Naive B cell (primary cell): ENCODE measurements at regions not wholly inside any gene's neighbourhood (a gene's known extent, or its start where the extent isn't known, plus 50 kb on each side); places are given as distances from the start of the nearest gene placed in this dataset.
"Not testable (repeated sequence)": the region's sequence is repeated elsewhere in the genome, so short reads cannot be mapped to it uniquely, and the experiment has no call there.

Experiments used
- ATAC-seq, 2 donors: fragments of 150-1000 bp; cut with Tn5 transposase; 2 replicates each; pipeline ENCODE4 v1.10.0; 2021; ENCODE audit warnings: low read depth in 2 of 2, mild to moderate bottlenecking in 2 of 2, moderate library complexity in 2 of 2
- DNase-seq: peaks from one replicate; pipeline ENCODE4 v3.0.0; 2022
- H3K27ac Mint-ChIP-seq, 6 donors: one replicate each; pipeline ENCODE4 v1.8.0; 2020 to 2022; ENCODE audit warnings: mild to moderate bottlenecking in 6 of 6, mixed read lengths in 6 of 6, moderate library complexity in 5 of 6, inconsistent platforms in 2 of 6
- H3K27me3 Mint-ChIP-seq, 3 donors: one replicate each; pipeline ENCODE4 v1.8.0; 2021 to 2022; ENCODE audit warnings: mixed read lengths in 3 of 3, mild to moderate bottlenecking in 1 of 3
- H3K36me3 Mint-ChIP-seq, 2 donors: one replicate each; pipeline ENCODE4 v1.8.0; 2020 to 2022; ENCODE audit warnings: mixed read lengths in 2 of 2, inconsistent platforms in 1 of 2, mild to moderate bottlenecking in 1 of 2
- H3K4me1 Mint-ChIP-seq, 3 donors: one replicate each; pipeline ENCODE4 v1.8.0; 2020 to 2022; ENCODE audit warnings: mixed read lengths in 3 of 3, inconsistent platforms in 1 of 3, mild to moderate bottlenecking in 1 of 3, moderate library complexity in 1 of 3
- H3K4me3 Mint-ChIP-seq, 8 donors: one replicate each; pipeline ENCODE4 v1.8.0; 2020 to 2022; ENCODE audit warnings: mild to moderate bottlenecking in 8 of 8, mixed read lengths in 8 of 8, moderate library complexity in 8 of 8, inconsistent platforms in 2 of 8
- H3K9me3 Mint-ChIP-seq, 7 donors: one replicate each; pipeline ENCODE4 v1.8.0; 2020 to 2022; ENCODE audit warnings: mixed read lengths in 7 of 7, mild to moderate bottlenecking in 5 of 7, inconsistent platforms in 2 of 7, moderate library complexity in 1 of 7

DNA sequence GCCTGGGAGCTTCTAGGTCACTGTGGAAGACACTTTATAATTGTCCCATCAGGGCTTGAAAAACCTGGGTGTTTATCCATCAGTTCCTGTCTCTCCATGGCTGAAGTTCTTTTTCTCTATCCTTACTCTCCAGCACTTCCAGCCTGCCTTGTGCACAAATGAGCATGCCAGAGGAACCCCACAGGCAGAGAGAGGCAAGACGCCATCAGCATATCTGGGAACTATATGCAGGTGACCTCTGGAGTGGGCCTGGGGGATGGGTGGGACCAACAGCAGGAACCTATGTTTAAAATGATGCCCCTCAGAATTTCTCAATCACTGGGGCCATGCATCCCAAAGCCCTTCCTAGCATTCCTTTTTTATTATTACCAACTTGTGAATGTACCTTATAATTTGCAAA lies 156.2 kb upstream of the PARD3B start:
- Mint-ChIP-seq H3K4me1 (no peaks in the 10 kb centered on the region), H3K27ac (no peak overlapping the region), H3K36me3 (no peaks in the 10 kb centered on the region), H3K27me3 (peaks cover 0 to 1% (median 0%) of the 10 kb centered on the region in 3 donors), H3K9me3 (peaks cover 0 to 15% (median 7%) of the 10 kb centered on the region in 7 donors), H3K4me3 (no peak overlapping the region)
- DNase-seq (no peak), ATAC-seq (no peak)

DNA sequence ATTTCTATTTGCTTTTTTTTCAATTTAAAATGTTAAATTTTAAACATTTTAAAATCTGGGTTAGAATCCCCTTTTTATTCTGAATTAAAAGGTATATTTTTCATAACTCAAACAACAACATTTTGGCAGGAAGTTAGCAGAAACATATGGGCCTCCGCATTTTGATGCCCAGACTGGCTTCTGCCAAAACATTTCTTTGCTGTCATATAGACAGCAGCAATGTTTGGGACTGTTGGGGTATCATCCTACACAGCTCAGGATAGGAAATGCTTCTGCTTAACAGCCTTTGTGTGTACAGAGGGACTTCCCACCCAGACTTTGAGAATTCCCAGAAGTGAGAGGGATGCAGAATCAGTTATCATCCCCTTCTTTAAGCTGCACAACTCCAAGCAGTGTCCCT lies 155.4 kb upstream of the PARD3B start:
- H3K27me3 Mint-ChIP-seq, result peaks cover 0 to 7% (median 0%) of the 10 kb centered on the region in 3 donors
- no peaks in the 10 kb centered on the region for H3K4me1 Mint-ChIP-seq
- ATAC-seq, result no peak

GRCh38 chr2:204395539-204395938 lies 149.7 kb upstream of the PARD3B start:
- peaks cover 0 to 7% (median 0%) of the 10 kb centered on the region in 3 donors for H3K27me3 Mint-ChIP-seq
- H3K9me3 Mint-ChIP-seq, result peaks cover 2 to 25% (median 4%) of the 10 kb centered on the region in 7 donors
- no peak overlapping the region for H3K4me3 Mint-ChIP-seq
- H3K36me3 Mint-ChIP-seq, result no peaks in the 10 kb centered on the region
- ATAC-seq (no peak), DNase-seq (no peak)
- no peak overlapping the region for H3K27ac Mint-ChIP-seq
- no peaks in the 10 kb centered on the region for H3K4me1 Mint-ChIP-seq

More for the DNA sequence above, 155.4 kb upstream of the PARD3B start:
- no peak for DNase-seq
- no peaks in the 10 kb centered on the region for H3K36me3 Mint-ChIP-seq
- H3K4me3 Mint-ChIP-seq, result no peak overlapping the region
- peaks cover 0 to 20% (median 6%) of the 10 kb centered on the region in 7 donors for H3K9me3 Mint-ChIP-seq
- H3K27ac Mint-ChIP-seq, result no peak overlapping the region

DNA sequence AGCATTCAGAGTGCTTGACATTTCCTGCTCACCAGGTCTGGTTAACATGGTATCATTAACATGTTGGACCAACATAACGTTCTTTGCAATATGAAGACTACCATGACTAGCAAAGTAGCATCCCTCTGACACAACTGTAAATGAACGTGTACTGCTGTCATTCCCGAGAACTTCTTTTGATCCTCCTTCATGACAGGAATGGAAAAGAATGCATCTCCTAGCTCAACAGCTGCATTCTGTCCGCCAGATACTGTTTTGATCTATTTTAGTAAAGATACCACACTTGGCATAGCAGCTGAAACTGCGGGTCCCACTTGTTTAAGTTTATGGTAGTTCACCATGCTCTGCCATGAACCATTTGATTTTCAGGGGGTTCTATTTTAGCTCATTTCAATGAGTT lies 144.2 kb upstream of the PARD3B start:
- Mint-ChIP-seq H3K4me3 (no peak overlapping the region), H3K36me3 (no peaks in the 10 kb centered on the region), H3K9me3 (peaks cover 0 to 4% (median 2%) of the 10 kb centered on the region in 7 donors), H3K27ac (no peak overlapping the region), H3K4me1 (no peaks in the 10 kb centered on the region), H3K27me3 (no peaks in the 10 kb centered on the region)
- no peak for ATAC-seq
- DNase-seq, result no peak

- no peaks in the 10 kb centered on the region for H3K4me1 Mint-ChIP-seq
- H3K27ac Mint-ChIP-seq, result no peak overlapping the region
- no peak for ATAC-seq
- H3K9me3 Mint-ChIP-seq, result peaks cover 5 to 14% (median 9%) of the 10 kb centered on the region in 7 donors
- no peak for DNase-seq
- no peak overlapping the region for H3K4me3 Mint-ChIP-seq
- peaks cover 3 to 5% of the 10 kb centered on the region in 2 donors for H3K36me3 Mint-ChIP-seq
- H3K27me3 Mint-ChIP-seq, result no peaks in the 10 kb centered on the region
Observed at GRCh38 chr2:204407204-204408014, 137.9 kb upstream of the PARD3B start.

- ATAC-seq, H3K4me3 Mint-ChIP-seq, DNase-seq, H3K27me3 Mint-ChIP-seq, H3K4me1 Mint-ChIP-seq, H3K27ac Mint-ChIP-seq: not testable (repeated sequence)
- peaks cover 5 to 10% of the 10 kb centered on the region in 2 donors for H3K36me3 Mint-ChIP-seq
- peaks cover 6 to 26% (median 20%) of the 10 kb centered on the region in 7 donors for H3K9me3 Mint-ChIP-seq
Observed at GRCh38 chr2:204412782-204413181, 132.5 kb upstream of the PARD3B start.

DNA sequence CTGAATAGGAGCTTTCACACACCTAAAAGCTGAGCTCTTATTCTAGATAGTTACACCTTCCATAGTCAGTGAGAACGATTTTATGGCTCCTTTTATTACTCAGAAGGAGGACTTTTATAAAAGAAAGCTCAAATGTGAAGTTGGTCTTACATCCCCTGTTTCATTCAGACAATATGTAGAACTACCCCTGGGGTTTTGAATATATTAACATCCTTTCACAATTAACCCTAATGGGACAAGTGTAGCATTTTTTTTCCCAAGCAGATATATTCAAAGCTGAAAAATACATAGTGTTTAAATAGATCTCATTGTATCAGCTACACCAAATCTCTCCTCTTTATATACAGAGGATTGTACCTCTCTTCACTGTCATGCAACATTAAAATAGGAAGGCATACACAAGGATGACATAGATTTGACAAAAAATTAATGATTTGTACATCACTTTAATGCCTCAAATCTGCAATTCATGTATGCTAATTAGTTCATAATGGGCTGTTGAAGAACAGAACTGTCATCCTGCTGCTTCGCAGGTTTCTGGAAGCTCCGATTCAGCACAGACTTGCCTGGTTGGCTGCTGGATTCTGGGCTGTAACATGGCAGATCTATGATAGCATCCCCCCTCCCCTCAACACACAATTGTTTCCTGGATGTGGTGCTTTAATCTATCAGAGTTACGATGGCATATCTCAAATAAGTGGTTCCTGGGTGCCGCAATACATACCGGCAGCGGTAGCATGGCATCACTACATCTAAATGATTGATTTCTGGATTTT lies 129.7 kb upstream of the PARD3B start:
- no peaks in the 10 kb centered on the region for H3K4me1 Mint-ChIP-seq
- H3K4me3 Mint-ChIP-seq, result no peak overlapping the region
- ATAC-seq (no peak), DNase-seq (no peak)
- H3K27me3 Mint-ChIP-seq, result no peaks in the 10 kb centered on the region
- H3K27ac Mint-ChIP-seq, result no peak overlapping the region
- H3K36me3 Mint-ChIP-seq, result peaks cover 5 to 10% of the 10 kb centered on the region in 2 donors
- H3K9me3 Mint-ChIP-seq, result peaks cover 6 to 33% (median 16%) of the 10 kb centered on the region in 7 donors

DNA sequence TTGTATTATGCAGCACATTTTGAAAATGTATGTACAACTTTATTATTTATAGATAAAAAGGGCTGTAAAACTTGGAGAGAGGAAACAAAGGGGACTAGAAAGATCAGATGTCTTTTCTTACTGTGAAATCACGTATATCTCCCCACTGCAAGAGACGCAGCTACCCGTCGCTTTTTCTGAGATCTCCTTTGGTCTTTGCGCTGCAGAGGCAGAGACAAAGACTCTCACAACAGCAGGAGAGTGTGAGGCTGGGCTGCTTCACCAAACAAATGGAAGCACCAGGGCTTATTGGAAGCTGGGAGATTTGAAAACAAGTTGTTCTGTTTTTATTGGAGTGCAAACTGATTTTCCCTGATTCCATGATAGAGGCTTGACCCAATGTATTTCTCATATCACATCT lies 129.0 kb upstream of the PARD3B start:
- peaks cover 6 to 31% (median 14%) of the 10 kb centered on the region in 7 donors for H3K9me3 Mint-ChIP-seq
- no peak for ATAC-seq
- H3K36me3 Mint-ChIP-seq, result peaks cover 5 to 10% of the 10 kb centered on the region in 2 donors
- no peaks in the 10 kb centered on the region for H3K27me3 Mint-ChIP-seq
- H3K4me3 Mint-ChIP-seq, result no peak overlapping the region
- no peak for DNase-seq
- no peaks in the 10 kb centered on the region for H3K4me1 Mint-ChIP-seq
- no peak overlapping the region for H3K27ac Mint-ChIP-seq

DNA sequence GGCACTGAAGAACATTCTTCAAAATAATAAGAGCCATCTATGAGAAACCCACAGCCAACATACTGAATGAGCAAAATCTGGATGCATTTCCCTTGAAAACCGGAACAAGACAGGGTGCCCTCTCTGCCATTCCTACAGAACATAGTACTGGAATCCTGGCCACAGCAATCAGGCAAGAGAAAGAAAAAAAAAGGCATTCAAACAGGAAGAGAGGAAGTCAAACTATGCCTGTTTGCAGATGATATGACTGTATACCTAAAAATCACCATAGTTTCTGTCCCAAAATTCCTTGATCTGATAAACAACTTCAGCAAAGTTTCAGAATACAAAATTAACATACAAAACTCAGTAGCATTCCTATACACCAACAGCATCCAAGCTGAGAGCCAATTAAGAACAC lies 119.5 kb upstream of the PARD3B start:
- H3K27ac Mint-ChIP-seq, result no peak overlapping the region
- no peak overlapping the region for H3K4me3 Mint-ChIP-seq
- no peaks in the 10 kb centered on the region for H3K27me3 Mint-ChIP-seq
- ATAC-seq (no peak), DNase-seq (no peak)
- H3K9me3 Mint-ChIP-seq, result peaks cover 2 to 37% (median 10%) of the 10 kb centered on the region in 7 donors
- no peaks in the 10 kb centered on the region for H3K4me1 Mint-ChIP-seq
- no peaks in the 10 kb centered on the region for H3K36me3 Mint-ChIP-seq

DNA sequence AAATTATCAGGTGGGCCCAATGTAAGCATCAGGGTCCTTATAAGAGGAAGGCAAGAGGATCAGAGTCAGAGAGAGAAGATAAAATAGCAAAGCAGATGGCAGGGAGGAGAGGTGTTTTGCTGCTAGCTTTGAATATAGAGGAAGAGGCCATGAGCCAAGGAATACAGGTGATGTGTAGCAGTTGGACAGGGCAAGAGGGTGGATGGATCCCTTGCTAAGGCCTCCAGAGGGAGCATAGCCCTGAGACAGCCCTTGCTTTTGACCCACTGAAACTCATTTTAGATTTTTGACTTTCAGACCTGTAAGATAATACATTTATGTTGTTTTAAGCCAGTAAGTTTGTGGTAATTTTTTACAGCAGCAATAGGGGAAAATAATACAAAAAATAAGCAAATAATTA lies 116.6 kb upstream of the PARD3B start:
- Mint-ChIP-seq H3K36me3 (no peaks in the 10 kb centered on the region), H3K27me3 (no peaks in the 10 kb centered on the region), H3K4me1 (no peaks in the 10 kb centered on the region), H3K9me3 (peaks cover 11 to 33% (median 14%) of the 10 kb centered on the region in 7 donors), H3K4me3 (no peak overlapping the region), H3K27ac (no peak overlapping the region)
- ATAC-seq (no peak), DNase-seq (no peak)

- H3K4me3 Mint-ChIP-seq, result no peak overlapping the region
Observed at GRCh38 chr2:204431529-204431928, 113.7 kb upstream of the PARD3B start.

DNA sequence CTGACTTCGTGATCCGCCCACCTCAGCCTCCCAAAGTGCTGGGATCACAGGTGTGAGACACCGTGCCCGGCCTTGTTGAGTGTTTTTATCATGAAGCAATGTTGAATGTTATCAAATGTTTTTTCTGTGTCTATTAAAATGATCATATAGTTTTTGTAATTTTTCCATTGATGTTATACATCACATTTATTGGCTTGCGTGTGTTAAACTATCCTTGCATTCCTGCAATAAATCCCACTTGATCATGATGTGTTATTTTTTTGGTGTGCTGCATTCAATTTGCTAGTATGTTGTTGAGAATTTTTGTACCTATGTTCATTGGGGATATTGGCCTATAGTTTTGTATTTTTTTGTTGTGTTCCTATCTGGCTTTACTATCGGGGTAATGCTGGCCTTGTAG lies 113.1 kb upstream of the PARD3B start:
- Mint-ChIP-seq H3K4me1 (no peaks in the 10 kb centered on the region), H3K36me3 (no peaks in the 10 kb centered on the region), H3K9me3 (peaks cover 8 to 23% (median 13%) of the 10 kb centered on the region in 7 donors), H3K27ac (no peak overlapping the region), H3K4me3 (no peak overlapping the region), H3K27me3 (no peaks in the 10 kb centered on the region)
- DNase-seq (no peak), ATAC-seq (no peak)

More at GRCh38 chr2:204431529-204431928, 113.7 kb upstream of the PARD3B start:
- DNase-seq (no peak), ATAC-seq (no peak)
- Mint-ChIP-seq H3K36me3 (no peaks in the 10 kb centered on the region), H3K27me3 (no peaks in the 10 kb centered on the region), H3K27ac (no peak overlapping the region), H3K9me3 (peaks cover 8 to 23% (median 14%) of the 10 kb centered on the region in 7 donors), H3K4me1 (no peaks in the 10 kb centered on the region)

DNA sequence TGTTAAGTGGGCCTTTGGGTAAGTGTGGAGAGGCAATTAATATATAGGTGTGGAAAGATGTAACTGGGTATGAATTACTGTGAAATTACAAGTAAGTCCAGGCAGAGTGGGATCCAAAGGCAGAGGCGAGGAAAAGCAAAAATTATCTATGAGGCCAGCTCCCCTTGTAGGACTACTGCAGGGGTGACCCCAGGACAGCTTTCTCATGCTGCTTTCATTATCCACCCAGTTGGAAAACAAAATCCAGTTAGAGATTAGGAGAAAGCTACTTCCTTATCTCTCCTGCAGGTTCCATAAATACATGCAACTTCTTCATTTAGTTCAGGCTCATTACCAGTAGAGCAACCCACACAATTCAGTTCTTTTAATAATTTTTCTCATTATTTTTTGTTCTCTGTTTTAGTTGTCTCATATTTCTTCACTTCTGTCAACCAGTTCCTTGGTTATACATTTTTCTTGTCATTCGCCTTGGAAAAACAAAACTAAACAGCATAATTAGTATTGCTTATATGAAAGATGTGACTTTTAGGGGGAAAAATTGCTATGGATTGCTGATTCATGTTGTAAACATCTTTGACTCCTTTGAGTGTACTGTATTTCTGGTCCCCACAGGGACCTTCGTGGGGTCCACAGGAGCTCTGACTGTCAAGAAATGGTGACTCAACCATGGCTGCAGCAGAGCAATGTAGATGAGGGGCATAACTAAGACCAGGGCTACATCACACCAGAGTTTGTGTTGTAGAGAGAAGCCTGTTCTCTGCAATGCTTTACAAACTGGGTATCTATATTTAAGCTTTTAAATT lies 110.4 kb upstream of the PARD3B start:
- Mint-ChIP-seq H3K36me3 (no peaks in the 10 kb centered on the region), H3K4me1 (no peaks in the 10 kb centered on the region), H3K9me3 (peaks cover 5 to 23% (median 12%) of the 10 kb centered on the region in 7 donors), H3K27me3 (peaks cover 0 to under 1% (median 0%) of the 10 kb centered on the region in 3 donors), H3K4me3 (no peak overlapping the region), H3K27ac (no peak overlapping the region)
- DNase-seq (no peak), ATAC-seq (no peak)
